ENCODE measurements at regions not wholly inside any gene's neighbourhood (a gene's known extent, or its start where the extent isn't known, plus 50 kb on each side); places are given as distances from the start of the nearest gene placed in this dataset.

DNA sequence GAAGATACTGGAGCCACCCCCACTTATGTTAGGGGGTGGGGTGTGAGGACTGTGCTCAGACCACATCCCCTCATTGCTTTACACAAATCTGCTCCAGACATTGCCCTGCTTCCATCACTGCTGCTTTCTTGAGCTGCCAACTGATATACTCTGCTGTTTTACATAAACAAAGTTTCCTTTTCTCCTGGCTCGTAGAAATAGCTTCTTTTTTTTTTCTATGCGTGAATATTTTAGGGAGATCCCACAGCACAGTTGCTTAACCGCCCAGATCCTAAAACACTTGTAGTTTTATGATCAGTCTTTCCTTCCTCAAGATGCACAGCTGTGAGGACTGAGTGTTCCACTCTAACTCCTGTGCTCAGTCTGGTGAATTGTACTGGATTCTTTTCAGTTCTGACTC lies 768.4 kb downstream of the PCDH18 start:
- DNase-seq, result no peak
- Mint-ChIP-seq H3K4me1 (peaks cover 4% of the 10 kb centered on the region), H3K36me3 (ENCODE audit: low read depth) (no peaks in the 10 kb centered on the region), H3K4me3 (no peak overlapping the region), H3K27ac (no peak overlapping the region), H3K9me3 (peaks cover 4% of the 10 kb centered on the region), H3K27me3 (ENCODE audit: low read depth, poor library complexity) (no peaks in the 10 kb centered on the region)
- TF ChIP-seq, protein P1, sequence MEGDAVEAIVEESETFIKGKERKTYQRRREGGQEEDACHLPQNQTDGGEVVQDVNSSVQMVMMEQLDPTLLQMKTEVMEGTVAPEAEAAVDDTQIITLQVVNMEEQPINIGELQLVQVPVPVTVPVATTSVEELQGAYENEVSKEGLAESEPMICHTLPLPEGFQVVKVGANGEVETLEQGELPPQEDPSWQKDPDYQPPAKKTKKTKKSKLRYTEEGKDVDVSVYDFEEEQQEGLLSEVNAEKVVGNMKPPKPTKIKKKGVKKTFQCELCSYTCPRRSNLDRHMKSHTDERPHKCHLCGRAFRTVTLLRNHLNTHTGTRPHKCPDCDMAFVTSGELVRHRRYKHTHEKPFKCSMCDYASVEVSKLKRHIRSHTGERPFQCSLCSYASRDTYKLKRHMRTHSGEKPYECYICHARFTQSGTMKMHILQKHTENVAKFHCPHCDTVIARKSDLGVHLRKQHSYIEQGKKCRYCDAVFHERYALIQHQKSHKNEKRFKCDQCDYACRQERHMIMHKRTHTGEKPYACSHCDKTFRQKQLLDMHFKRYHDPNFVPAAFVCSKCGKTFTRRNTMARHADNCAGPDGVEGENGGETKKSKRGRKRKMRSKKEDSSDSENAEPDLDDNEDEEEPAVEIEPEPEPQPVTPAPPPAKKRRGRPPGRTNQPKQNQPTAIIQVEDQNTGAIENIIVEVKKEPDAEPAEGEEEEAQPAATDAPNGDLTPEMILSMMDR (IDR thresholded peaks at IDR 0.05), result no peak

- no peaks in the 10 kb centered on the region for H3K4me1 Mint-ChIP-seq
- TF ChIP-seq, protein P1 (IDR thresholded peaks at IDR 0.05), result no peak
- no peaks in the 10 kb centered on the region for H3K36me3 Mint-ChIP-seq (ENCODE audit: low read depth)
Observed at GRCh38 chr4:136755531-136755916, 776.8 kb downstream of the PCDH18 start.

GRCh38 chr4:136754810-136755530 lies 777.3 kb downstream of the PCDH18 start:
- H3K9me3 Mint-ChIP-seq, result no peaks in the 10 kb centered on the region
- DNase-seq, result no peak
- no peaks in the 10 kb centered on the region for H3K4me1 Mint-ChIP-seq
- no peaks in the 10 kb centered on the region for H3K36me3 Mint-ChIP-seq (ENCODE audit: low read depth)
- H3K4me3 Mint-ChIP-seq, result no peak overlapping the region
- no peak overlapping the region for H3K27ac Mint-ChIP-seq
- H3K27me3 Mint-ChIP-seq (ENCODE audit: low read depth, poor library complexity), result no peaks in the 10 kb centered on the region
- TF ChIP-seq, protein P1 (IDR thresholded peaks at IDR 0.05), result no peak

More at GRCh38 chr4:136755531-136755916, 776.8 kb downstream of the PCDH18 start:
- DNase-seq, result no peak
- H3K9me3 Mint-ChIP-seq, result no peaks in the 10 kb centered on the region
- H3K27ac Mint-ChIP-seq, result no peak overlapping the region
- no peaks in the 10 kb centered on the region for H3K27me3 Mint-ChIP-seq (ENCODE audit: low read depth, poor library complexity)
- H3K4me3 Mint-ChIP-seq, result no peak overlapping the region

GRCh38 chr4:136751556-136751955 lies 780.7 kb downstream of the PCDH18 start:
- no peak for DNase-seq
- no peaks in the 10 kb centered on the region for H3K9me3 Mint-ChIP-seq
- no peaks in the 10 kb centered on the region for H3K36me3 Mint-ChIP-seq (ENCODE audit: low read depth)
- no peaks in the 10 kb centered on the region for H3K4me1 Mint-ChIP-seq
- TF ChIP-seq, protein P1 (IDR thresholded peaks at IDR 0.05), result no peak
- no peak overlapping the region for H3K27ac Mint-ChIP-seq
- no peak overlapping the region for H3K4me3 Mint-ChIP-seq
- no peaks in the 10 kb centered on the region for H3K27me3 Mint-ChIP-seq (ENCODE audit: low read depth, poor library complexity)

- no peak for DNase-seq
- H3K27me3 Mint-ChIP-seq (ENCODE audit: low read depth, poor library complexity), result no peaks in the 10 kb centered on the region
- no peaks in the 10 kb centered on the region for H3K4me1 Mint-ChIP-seq
- H3K36me3 Mint-ChIP-seq (ENCODE audit: low read depth), result no peaks in the 10 kb centered on the region
- H3K9me3 Mint-ChIP-seq, result no peaks in the 10 kb centered on the region
- H3K4me3 Mint-ChIP-seq, result no peak overlapping the region
- no peak overlapping the region for H3K27ac Mint-ChIP-seq
- TF ChIP-seq, protein P1 (IDR thresholded peaks at IDR 0.05), result no peak
Observed at GRCh38 chr4:136750897-136751296, 781.4 kb downstream of the PCDH18 start.

GRCh38 chr4:136749989-136750388 lies 782.3 kb downstream of the PCDH18 start:
- TF ChIP-seq, protein P1 (IDR thresholded peaks at IDR 0.05), result no peak
- no peaks in the 10 kb centered on the region for H3K27me3 Mint-ChIP-seq (ENCODE audit: low read depth, poor library complexity)
- H3K4me1 Mint-ChIP-seq, result no peaks in the 10 kb centered on the region
- no peaks in the 10 kb centered on the region for H3K36me3 Mint-ChIP-seq (ENCODE audit: low read depth)
- no peak for DNase-seq
- no peak overlapping the region for H3K4me3 Mint-ChIP-seq
- H3K9me3 Mint-ChIP-seq, result no peaks in the 10 kb centered on the region
- no peak overlapping the region for H3K27ac Mint-ChIP-seq

All from nephron progenitor cell (in vitro differentiated cells).